Kidney capillary endothelial cell (primary cell): ENCODE measurements at regions not wholly inside any gene's neighbourhood (a gene's known extent, or its start where the extent isn't known, plus 50 kb on each side); places are given as distances from the start of the nearest gene placed in this dataset.
A peak's percentile ranks its signal among the peaks of the same experiment; 100 is the strongest.
"Not testable (repeated sequence)": the region's sequence is repeated elsewhere in the genome, so short reads cannot be mapped to it uniquely, and the experiment has no call there.

Source experiments
- DNase-seq: peaks from one replicate; pipeline ENCODE4 v3.0.0-alpha.2; 2018; ENCODE audit warnings: low spot score

DNA sequence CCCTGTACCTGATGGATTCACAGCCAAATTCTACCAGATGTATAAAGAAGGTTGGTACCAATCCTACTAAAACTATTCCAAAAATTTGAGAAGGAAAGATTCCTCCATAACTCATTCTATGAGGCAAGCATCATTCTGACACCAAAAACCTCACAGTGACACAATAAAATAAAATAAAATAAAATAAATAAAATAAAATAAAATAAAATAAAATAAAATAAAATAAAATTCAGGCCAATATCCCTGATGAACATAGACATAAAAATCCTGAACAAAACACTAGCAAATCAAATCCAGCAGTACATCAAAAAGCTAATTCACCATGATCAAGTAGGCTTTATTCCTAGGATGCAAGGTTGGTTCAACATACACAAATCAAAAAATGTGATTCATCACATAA is 108.1 kb downstream of the PROX1 start:
- not testable (repeated sequence) for DNase-seq

DNA sequence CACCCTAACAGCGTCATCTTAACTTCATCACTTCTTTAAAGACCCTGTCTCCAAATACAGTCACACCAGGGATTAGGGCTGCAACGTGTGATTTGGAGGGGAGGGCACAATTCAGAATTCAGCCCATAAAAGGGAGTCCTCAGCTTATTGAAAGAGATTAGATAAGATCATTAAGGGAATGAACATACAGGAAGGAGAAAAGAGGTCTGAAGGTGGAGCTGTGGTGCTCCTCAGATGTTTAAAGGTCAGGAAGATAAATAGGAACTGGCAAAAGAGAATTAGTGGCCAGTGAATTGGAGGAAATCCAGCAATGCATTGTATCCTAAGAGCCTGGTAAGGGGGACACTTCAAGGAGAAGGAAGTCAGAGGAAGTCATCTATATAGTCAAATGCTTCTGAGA is 113.5 kb downstream of the PROX1 start:
- no peak for DNase-seq

DNA sequence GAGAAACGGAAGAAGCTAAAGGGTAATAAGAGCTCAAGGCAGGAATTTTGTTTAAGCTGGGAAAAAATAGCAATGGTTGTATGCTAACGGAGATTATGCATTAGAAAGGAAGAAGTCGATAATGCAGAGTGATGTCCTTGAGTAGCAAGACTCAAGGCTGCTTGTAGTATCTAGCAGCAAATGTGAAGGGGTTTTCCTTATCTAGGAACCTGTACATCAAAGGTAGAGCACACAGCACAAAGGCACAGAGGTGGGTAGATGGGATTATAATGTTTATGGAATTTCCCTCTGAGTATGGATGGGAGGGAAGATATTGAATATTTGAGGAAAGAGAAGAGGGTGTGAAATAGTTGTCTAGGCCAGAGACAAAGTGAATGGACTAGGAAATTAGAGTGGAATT is 114.1 kb downstream of the PROX1 start:
- no peak for DNase-seq

DNA sequence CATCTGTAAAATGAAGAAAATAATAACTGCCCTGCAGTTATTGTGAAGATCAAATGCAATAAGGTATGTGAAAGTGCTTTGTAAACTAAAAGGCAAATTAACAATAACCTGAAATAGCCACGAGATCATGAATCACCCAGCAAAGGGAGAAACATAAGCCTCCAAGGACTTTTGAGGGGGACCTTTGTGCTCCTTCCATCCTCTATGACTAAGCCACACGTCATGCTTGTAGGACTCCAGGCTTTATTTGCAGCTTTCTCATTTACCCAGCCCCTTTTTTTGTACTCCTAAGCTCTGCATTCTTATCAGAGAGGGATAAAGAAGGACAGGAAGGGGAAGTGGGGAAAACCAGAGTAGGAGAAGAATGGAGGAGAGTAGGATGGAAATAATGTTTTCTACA is 115.1 kb downstream of the PROX1 start:
- DNase-seq: peak; percentile 64

DNA sequence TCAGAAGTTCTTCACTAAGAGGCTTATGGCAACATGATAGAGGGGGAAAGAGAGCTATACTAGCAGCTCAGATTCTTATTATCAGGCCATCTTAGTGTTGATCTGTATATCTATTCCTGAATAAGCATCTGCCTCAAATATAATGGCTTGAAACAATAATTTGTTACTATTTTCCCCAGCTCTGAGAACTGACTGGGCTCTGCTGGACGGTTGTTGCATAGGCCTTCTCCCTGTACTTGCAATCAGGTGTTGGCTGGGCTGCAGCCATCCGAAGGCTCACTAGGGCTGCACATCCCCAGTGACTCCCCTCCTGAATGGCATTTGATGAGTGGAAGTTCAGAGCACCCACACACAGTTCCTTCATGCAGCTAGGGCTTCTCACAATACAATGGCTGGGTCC is 116.0 kb downstream of the PROX1 start:
- DNase-seq: no peak

DNA sequence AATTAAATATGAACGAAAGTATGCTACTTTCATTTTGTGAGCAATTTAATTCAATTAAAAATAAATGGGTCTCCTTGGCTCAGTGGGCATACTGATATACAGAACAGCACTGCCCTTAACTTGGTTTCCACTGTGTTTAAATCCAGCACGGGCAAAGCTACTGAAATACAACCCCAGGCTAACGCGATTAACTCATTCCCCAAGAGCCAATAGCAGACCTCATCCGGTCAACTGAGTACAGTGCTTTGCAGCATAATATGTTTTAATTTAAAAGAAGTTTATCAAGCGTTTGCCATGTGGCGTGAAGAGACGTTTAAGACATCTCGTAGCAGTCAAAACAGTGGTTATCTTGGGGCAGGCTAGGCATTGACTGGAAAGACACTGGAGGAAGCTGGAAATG is 118.6 kb downstream of the PROX1 start:
- DNase-seq: no peak

DNA sequence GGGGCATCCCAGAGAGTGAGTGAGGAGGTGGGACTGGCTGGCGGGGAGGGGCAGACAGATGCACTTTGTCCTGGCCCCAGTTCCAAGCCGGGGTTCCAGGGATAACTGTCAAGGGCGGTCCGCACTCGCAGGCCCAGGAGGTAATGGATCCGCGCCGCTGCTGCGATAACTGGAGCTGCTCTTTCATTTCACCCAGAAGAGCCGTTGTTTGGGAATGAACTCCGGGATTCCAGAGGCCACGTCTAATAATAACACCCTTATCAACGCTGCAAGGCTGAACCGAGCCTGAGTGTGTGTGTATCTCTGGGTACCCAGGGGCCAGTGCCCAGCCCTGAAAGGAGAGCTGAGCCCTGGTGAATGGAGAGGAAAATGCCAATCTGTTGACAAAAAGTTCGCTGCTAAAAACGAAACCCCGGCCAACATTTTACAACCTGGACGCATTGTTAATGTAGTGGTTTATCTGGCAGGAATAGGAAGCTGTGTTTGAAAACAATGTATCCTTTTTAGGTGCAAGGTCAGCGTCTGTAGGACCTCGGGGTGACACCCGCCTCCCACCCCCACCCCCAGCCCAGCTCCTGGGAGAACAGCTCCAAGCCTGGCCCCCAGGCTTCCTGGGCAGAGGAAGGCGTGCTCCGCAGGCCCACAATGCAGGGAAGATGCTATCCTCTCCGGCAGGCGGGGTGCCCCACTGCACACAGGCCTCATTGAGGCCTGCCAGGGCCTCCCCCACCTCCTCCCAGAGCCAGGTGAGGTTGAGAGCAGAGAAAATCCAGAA is 119.7 kb downstream of the PROX1 start:
- DNase-seq: no peak

DNA sequence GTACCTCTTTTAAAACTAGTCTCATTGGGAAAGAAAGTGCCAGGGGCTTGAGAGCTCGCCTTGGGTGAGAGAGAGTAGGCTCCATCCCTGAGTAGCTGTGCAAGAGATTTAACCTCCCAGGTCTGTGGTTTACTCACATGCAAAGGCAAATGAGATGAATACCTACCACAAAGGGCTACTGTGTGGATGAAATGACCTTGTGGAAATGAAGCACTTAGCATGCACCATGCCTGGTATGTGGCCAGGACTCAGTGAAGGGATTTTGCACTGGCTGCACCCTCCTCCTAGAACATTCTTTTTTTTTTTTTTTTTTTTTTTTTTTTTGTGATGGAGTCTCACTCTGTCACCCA is 120.3 kb downstream of the PROX1 start:
- DNase-seq: no peak

DNA sequence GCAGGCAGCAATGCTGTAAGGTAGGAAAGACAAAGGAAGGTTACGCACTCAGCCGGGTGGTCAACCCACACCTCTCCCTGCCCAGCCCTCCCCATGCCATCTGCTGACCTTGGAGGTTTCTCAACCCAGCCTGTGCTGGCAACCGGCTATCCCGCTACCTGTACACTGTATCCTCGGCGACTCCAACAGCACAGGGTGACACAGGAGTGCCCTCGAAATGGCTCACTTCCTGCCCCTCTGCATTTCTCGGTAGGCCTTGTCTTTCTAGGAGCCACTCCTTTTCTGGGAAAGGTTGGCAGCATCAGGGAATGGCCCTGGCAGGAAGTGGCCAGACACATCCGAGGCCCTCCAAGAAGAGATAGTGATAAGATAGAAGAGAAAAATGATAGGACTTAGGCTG is 124.0 kb downstream of the PROX1 start:
- DNase-seq: no peak

DNA sequence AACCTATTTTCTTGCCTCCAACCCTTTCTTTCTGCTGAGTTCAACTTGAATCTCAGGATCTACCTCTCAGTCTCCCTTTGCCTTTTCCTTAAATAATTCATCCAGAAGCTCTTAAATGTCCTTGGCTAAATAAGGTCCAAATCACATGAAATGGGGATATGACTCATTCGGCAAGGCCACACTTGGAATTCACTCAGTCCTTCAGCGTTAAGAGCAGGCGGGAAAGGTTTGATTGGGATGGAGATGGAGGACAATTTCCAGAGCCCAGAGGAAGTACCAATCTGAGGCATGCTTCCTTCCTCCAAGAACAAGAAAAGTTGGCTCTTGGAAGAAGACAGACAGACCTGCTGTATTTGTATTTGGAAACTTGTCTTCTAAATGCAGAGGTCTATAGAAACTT is 128.5 kb downstream of the PROX1 start:
- no peak for DNase-seq

DNA sequence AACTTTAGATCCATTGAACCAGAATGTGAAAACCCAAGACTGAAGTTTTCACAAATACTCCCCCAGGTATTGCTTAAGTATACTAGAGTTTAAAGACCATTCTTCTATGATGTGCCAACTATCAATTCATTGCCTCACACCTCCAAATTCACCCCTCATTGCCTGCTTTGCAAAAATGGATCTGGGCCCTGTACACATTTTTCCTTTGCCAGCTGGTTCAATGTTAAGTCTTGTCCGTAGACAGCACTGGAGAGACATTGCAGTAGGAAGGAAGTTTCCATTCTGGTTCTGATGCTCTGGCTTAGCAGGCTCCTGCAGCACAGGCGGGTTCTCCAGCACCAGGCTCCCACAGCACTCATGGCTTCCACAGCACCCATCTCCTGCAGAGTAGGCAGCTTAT is 130.0 kb downstream of the PROX1 start:
- DNase-seq: no peak

DNA sequence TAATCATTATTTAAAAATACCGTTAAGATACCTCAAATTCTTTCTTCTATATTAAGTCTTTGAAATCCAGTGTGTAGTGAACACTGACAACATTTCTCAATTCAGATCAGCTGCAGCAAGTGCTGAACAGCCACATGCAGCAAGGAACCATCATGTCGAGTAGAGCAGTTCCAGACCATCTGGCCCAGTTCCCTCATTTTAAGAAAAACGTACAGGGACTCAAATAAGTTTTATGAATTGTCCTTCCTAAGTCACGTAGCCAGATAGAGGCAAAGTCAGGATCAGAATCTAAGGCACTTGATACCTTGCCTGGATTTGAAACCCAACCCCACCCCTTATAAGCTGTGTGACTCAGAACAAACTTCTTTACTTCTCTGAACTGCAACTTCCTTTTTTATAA is 132.4 kb downstream of the PROX1 start:
- DNase-seq: no peak

DNA sequence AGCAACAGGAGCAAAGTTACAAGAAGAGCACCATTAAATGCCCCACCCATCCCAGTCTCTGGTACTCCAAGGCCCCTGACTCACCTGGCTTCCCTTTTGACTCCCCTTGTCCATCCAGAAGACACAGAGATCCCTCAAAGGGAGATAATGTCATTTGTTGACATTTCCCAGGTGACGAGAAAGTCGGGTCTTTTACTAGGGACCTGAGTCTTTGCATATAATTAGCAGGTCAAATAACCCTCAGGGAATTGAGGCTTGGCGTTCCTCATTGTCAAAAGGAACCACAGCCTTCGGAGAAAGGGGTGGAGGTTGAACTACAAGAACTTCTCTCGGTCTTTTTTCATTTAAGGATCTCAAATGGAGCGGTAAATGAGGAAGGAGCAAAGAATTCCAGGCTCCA is 133.2 kb downstream of the PROX1 start:
- no peak for DNase-seq

DNA sequence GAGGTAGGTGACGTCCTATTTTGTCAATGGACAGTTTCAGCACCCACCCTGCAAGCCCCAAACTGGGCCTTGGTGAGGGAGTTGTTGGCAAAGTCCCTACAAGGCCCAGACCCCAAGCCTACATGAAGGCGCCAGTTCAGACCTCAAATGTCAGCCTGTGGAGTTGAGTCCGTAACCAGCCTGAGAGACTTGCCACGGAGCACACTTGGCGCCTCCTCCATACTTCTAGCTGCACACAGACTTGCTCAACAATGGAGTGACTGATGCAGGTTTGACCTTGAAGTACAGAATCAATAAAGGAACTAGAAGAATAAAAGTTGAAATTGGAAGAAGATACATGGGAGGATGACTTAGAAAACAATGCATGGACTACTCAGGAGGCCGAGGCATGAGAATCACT is 134.3 kb downstream of the PROX1 start:
- no peak for DNase-seq

DNA sequence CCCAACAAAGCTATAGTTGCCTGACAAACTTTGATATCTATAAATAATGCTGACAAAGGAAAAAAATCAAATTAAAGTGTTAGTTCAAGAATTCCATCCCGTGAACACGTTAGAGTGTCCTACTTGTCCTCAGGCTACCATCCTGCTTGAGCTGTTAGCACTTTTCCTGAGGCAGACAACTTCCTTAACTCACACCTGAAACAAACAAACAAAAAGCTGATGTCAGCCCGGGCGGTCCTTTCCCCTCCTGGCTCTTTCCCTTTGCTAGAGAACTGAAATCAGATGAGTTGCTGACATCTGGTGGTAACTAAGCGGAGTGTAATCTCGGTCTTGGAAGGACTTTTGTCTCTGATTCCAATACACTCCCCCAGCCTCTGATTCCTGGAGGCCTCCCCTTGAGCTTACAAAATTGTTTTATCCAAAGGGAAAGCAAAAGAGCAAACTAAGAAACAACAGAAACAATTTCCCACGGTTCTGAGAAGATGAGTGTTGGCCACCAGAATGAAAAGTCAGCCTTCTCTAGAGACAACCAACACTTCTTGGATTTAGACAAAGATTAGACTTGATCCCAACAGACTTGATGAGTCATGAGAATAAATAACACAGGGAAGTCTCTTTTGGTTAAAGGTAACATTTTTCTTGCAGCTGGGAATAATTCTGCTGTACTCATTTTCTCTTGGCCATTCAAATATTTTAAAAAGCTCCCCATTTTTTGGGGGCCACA is 135.4 kb downstream of the PROX1 start:
- DNase-seq: peak; percentile 56

DNA sequence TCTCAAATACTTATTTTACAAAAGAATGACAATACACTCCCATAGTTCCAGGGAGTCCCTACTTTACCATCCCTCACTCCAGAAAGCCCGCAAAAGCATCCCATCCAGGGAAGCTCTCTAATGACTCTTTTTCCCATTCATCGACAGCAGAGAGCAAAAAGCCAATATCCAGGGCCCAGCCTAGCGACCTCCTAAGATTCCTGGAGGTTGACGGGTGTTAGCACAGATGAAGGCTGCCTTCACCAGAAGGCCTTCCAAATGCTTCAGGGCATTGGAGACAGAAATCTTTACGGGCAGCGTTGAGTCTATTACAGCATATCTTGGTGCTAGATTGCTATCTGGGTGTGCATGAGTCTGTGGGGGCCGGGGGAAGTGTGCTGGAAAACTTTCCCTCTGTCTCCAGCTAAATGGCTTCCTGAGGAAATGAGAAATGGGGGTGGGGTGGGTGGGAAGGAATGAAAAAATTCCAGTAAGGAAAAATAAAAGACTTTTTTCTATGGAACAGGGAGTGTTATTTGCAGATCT is 136.6 kb downstream of the PROX1 start:
- no peak for DNase-seq

DNA sequence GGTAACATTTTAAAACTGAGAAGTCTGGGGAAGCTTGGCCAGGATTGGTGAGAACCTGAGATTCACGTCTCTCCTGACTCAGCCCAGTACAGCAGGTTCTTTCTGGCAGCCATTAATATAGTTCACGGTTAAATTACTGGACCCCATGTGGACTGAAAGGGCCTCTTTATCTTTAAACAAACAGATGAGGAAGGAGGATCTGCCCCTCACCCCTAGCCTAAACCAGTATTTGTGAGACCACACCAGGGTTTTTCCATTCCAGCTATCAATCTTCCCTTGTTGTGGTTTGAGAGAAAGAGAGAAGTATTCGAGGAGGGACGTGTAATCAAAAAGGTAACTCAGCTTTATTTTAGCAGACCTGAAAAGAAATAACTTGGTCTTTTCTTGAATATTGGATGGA is 137.1 kb downstream of the PROX1 start:
- DNase-seq: no peak

DNA sequence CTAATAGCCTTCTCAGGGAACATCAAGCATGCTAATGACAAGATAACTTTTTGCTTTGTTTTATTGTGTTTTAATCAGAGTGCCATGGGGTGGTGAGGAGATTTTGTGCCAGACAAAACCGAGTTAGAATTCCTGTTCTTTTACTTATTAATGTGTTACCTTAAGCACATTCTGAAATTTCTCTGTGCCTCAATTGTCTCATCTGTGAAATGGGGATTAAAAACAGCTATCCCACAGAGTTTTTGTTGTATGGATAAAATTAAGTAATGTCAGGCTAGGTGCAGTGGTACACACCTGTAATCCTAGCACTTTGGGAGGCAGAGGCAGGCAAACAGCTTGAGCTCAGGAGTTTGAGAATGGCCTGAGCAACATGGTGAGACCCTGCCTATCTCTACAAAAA is 138.0 kb downstream of the PROX1 start:
- DNase-seq: no peak

DNA sequence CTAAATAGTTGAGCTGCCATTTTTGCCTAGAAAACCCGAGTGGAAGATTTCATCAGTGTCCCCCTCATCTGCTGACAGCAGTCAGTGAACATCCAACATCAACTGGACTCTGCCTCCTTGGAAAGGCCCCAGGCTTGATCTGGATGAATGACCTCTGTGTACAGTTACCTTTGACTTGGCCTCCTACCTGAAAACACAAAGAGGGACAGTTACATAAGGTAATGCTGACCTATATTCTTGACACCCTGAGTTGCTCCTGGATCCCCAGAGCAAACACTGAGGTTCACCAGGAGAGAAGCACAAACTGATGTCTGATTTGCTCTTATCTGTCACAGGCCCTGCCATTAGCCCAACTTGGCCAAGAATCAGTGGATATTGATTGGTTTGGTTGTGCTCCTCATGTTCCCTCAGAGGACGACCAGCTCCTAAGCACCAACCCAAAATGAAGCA is 138.9 kb downstream of the PROX1 start:
- DNase-seq: no peak

DNA sequence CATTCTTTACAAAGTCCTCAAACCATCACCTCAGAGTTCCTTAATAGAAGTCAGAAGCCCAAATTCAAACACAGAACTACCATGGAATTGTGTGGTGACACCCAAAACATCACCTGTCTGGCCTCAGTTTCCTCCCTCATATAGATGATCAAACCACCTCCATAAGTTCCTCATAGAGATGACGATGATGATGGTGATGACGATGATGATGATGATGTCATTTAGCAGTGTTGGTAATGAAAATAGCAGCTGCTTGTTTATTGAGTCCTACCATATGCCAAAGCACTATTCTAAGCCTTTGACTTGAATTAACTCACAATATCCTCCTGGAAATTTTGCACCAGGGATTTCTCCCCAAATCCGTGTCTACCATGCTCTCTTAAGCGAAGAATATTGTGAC is 139.9 kb downstream of the PROX1 start:
- no peak for DNase-seq

DNA sequence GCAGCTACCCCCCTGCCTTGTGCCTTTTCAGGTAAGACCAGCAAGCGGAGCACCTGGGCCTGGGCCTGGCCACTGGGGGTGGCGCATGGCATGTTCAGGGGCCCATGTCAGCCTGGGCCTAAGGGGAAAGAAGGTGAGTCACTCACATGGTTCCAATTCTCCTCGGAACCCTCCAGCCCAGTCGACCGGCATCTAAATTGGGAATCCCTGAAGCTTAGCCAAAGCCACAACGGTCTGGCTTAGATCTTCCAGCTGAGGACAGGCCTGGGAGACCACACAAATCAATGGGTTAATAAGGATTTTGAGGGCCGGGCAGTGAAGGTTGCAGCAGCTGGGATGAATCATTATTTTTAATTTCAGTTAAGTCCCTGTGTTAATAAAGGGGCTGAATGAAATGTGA is 145.1 kb upstream of the SMYD2 start:
- no peak for DNase-seq

DNA sequence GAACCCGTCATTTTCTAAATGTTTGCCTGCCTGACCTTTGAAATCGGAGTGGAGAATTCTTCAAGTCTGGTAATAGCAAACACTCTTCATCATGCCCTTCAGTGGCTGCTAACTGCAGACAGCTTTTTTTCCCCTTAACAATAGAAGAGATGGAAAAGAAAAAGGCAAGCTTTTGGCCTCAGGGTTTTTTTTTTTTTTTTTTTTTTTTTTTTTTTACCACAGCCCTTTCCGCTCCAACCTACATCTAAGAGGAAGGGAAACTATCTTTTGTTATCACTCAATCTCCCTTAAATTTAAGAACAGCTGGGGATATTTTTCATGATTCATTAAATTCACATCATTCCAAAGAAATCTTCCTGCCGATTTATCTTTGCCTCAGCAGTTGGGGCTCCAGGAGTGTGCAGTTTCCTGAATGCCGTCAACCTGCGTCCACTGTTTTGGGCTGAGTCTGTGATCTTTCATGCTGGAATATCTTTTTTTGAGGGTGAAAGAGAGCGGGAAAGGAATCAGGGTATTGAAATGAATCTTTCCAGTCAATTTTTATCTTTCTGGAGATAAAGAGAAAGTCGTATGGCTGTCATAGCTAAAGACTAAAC is 144.5 kb upstream of the SMYD2 start:
- DNase-seq: no peak

DNA sequence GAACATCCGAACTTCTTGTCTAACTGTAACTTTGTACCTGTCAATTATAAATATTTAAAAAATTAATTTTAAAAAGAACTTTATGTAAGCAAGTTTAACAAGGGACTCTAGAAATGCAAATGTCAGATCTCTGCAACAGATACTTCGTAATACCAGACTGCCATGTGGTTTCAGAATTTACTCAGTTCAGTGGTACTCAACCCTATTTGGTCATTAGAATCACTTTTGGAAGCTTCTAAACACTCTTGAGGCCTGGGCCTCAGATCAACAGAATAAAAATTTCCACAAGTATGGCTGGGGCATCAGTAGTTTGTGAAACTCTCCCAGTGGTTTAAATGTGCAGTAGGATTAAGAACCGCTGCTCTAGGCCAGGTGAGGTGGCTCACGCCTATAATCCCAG is 139.5 kb upstream of the SMYD2 start:
- no peak for DNase-seq
